Liver (tissue), 8 donors: ENCODE measurements at regions not wholly inside any gene's neighbourhood (a gene's known extent, or its start where the extent isn't known, plus 50 kb on each side); places are given as distances from the start of the nearest gene placed in this dataset.

Experiments
- DNase-seq: peaks from one replicate; pipeline ENCODE4 v3.0.0-alpha.2; 2017; ENCODE audit warnings: low spot score
- H3K27ac ChIP-seq, 2 donors: one replicate each; pipeline ENCODE4 v1.7.0; 2013; ENCODE audit warnings: inconsistent platforms in 2 of 2, low read length in 2 of 2, control low read depth in 1 of 2, low read depth in 1 of 2, mild to moderate bottlenecking in 1 of 2
- H3K27me3 ChIP-seq, 4 donors: one replicate each; pipeline versions ENCODE4 v1.6.1 to v1.7.0; 2013; ENCODE audit warnings: low read length in 3 of 4, inconsistent platforms in 1 of 4, mild to moderate bottlenecking in 1 of 4, moderate library complexity in 1 of 4; ENCODE audit not compliant: control insufficient read depth in 4 of 4, insufficient read depth in 4 of 4
- H3K36me3 ChIP-seq, 4 donors: one replicate each; pipeline versions ENCODE4 v1.6.1 to v1.7.0; 2013; ENCODE audit warnings: low read length in 3 of 4, mild to moderate bottlenecking in 3 of 4, low read depth in 1 of 4, moderate library complexity in 1 of 4; ENCODE audit not compliant: control insufficient read depth in 4 of 4, insufficient read depth in 3 of 4
- H3K4me1 ChIP-seq, 4 donors: one replicate each; pipeline versions ENCODE4 v1.6.1 to v1.7.0; 2013; ENCODE audit warnings: low read length in 3 of 4, mild to moderate bottlenecking in 3 of 4, moderate library complexity in 1 of 4; ENCODE audit not compliant: control insufficient read depth in 4 of 4, insufficient read depth in 4 of 4
- H3K4me3 ChIP-seq, 3 donors: one replicate each; pipeline versions ENCODE4 v1.6.1 to v1.7.0; 2013; ENCODE audit warnings: low read length in 3 of 3, control low read depth in 1 of 3, low read depth in 1 of 3, mild to moderate bottlenecking in 1 of 3
- H3K9ac ChIP-seq, 2 donors: one replicate each; pipeline ENCODE4 v1.7.0; 2013; ENCODE audit warnings: low read length in 2 of 2, mild to moderate bottlenecking in 2 of 2, moderate library complexity in 2 of 2, control low read depth in 1 of 2, low read depth in 1 of 2
- H3K9me3 ChIP-seq, 4 donors: one replicate each; pipeline versions ENCODE4 v1.6.1 to v1.7.0; 2013; ENCODE audit warnings: low read length in 3 of 4; ENCODE audit not compliant: control insufficient read depth in 4 of 4
- FOXA1 ChIP-seq: IDR thresholded peaks from 2 replicates; pipeline ENCODE4 v1.6.1; 2016; ENCODE audit warnings: antibody characterized with exemption
- FOXA2 ChIP-seq: IDR thresholded peaks from 2 replicates; pipeline ENCODE4 v1.6.1; 2016; ENCODE audit warnings: antibody characterized with exemption
- GABPA ChIP-seq, 2 donors: IDR thresholded peaks in 1 of 2; conservative IDR thresholded peaks in 1 of 2; 2 replicates each; pipeline ENCODE4 v1.6.1; 2016; ENCODE audit warnings: antibody characterized with exemption in 2 of 2, mild to moderate bottlenecking in 1 of 2, moderate library complexity in 1 of 2
- HNF4A ChIP-seq, 2 donors: conservative IDR thresholded peaks; 2 replicates each; pipeline ENCODE4 v1.6.1; 2016; ENCODE audit warnings: antibody characterized with exemption in 2 of 2, mild to moderate bottlenecking in 2 of 2
- HNF4G ChIP-seq: IDR thresholded peaks from 2 replicates; pipeline ENCODE4 v1.6.1; 2016; ENCODE audit warnings: antibody characterized with exemption
- JUND ChIP-seq, 2 donors: IDR thresholded peaks; 2 replicates each; pipeline ENCODE4 v1.6.1; 2016; ENCODE audit warnings: antibody characterized with exemption in 2 of 2
- NR2F2 ChIP-seq: IDR thresholded peaks from 2 replicates; pipeline ENCODE4 v1.6.1; 2016; ENCODE audit warnings: antibody characterized with exemption
- RAD21 ChIP-seq, 2 donors: IDR thresholded peaks; 2 replicates each; pipeline ENCODE4 v1.6.1; 2016; ENCODE audit warnings: antibody characterized with exemption in 2 of 2, mild to moderate bottlenecking in 2 of 2
- RXRA ChIP-seq, 2 donors: IDR thresholded peaks; 2 replicates each; pipeline ENCODE4 v1.6.1; 2017 to 2018; ENCODE audit warnings: antibody characterized with exemption in 2 of 2, mild to moderate bottlenecking in 1 of 2
- SP1 ChIP-seq: IDR thresholded peaks from 2 replicates; pipeline ENCODE4 v1.6.1; 2018; ENCODE audit warnings: antibody characterized with exemption, mild to moderate bottlenecking
- TAF1 ChIP-seq: conservative IDR thresholded peaks from 2 replicates; pipeline ENCODE4 v1.6.1; 2016; ENCODE audit warnings: antibody characterized with exemption, mild to moderate bottlenecking
- YY1 ChIP-seq: IDR thresholded peaks from 2 replicates; pipeline ENCODE4 v1.6.1; 2016; ENCODE audit warnings: antibody characterized with exemption, mild to moderate bottlenecking
- WGBS: extraction: QIAGEN DNeasy Blood & Tissue Kit; methylation state at CpG from one replicate; pipeline ENCODE4 v1.1.7; 2013; 5-methylcytosine and 5-hydroxymethylcytosine counted together
- TF ChIP-seq, protein P1 (sequence below): IDR thresholded peaks from 2 replicates; pipeline ENCODE4 v1.6.1; 2016; ENCODE audit warnings: antibody characterized with exemption, mild to moderate bottlenecking
- TF ChIP-seq, protein P2 (sequence below): fragments of 150-350 bp; IDR thresholded peaks from 2 replicates; pipeline ENCODE4 v1.5.1; 2017; ENCODE audit warnings: improper control_type of control experiment, low read depth, low read length; ENCODE audit not compliant: missing input control
- TF ChIP-seq, protein P3 (sequence below): IDR thresholded peaks from 2 replicates; pipeline ENCODE4 v1.6.1; 2016; ENCODE audit warnings: antibody characterized with exemption
- TF ChIP-seq, protein P4 (sequence below): IDR thresholded peaks from 2 replicates; pipeline ENCODE4 v1.6.1; 2016; ENCODE audit warnings: antibody characterized with exemption
- TF ChIP-seq, protein P5 (sequence below): IDR thresholded peaks from 2 replicates; pipeline ENCODE4 v1.6.1; 2016; ENCODE audit warnings: antibody characterized with exemption
- donor health status: healthy.
- donor health status: healthy.
- donor health status: healthy.
- donor health status: healthy.
- donor health status: healthy.

DNA sequence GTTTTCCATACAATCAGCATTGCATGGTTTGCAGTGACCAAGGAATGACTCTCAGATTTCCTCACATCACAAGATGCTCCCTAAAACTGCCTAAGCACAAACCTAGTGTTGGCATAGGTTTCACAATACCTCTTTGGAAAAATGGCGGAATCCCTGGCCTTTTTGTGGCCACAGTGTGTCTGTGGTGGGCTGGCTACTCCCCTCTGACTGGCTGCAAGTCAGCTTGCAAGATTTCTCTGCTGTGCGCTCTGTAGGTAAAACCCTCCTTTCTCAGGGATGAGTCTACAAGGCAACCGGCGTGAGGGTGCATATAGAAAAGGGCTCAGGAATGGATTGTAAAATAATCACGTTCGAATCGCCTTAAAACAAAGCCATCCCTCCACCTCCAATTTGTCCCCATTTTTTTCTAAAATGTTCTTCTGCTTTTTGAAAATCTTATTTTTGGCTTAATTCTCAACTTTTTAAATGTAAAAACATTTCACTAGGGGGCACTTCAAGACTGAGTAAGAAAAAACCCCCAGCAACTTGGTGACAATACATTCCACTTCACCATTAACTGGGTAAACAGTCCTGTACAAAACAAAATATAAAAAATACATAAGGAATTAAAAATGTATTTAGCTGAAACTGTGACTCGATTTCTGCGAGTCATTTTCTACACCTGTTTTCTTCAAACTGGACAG lies 235.6 kb downstream of the STIM2 start:
- no peak for DNase-seq
- no peaks in the 10 kb centered on the region for H3K36me3 ChIP-seq
- no peak overlapping the region for H3K4me3 ChIP-seq
- no peaks in the 10 kb centered on the region for H3K4me1 ChIP-seq
- no peak overlapping the region for H3K9ac ChIP-seq
- no peak overlapping the region for H3K27ac ChIP-seq
- H3K27me3 ChIP-seq: peaks cover 0 to 13% (median 0%) of the 10 kb centered on the region in 4 donors
- no peaks in the 10 kb centered on the region for H3K9me3 ChIP-seq
- WGBS: 78% methylated on average over 9 of the region's 9 CpGs
- TF ChIP-seq TAF1 (no peak), NR2F2 (no peak), RXRA (IDR thresholded peaks at IDR 0.05) (no peak), RAD21 (IDR thresholded peaks at IDR 0.05) (no peak), FOXA2 (no peak), HNF4G (no peak), JUND (IDR thresholded peaks at IDR 0.05) (no peak), FOXA1 (no peak), SP1 (no peak), YY1 (no peak), GABPA (IDR thresholded peaks at IDR 0.05 in 1 of 2, conservative IDR thresholded peaks at IDR 0.05 in 1 of 2) (no peak), HNF4A (conservative IDR thresholded peaks at IDR 0.05) (no peak)
- TF ChIP-seq, protein P1, sequence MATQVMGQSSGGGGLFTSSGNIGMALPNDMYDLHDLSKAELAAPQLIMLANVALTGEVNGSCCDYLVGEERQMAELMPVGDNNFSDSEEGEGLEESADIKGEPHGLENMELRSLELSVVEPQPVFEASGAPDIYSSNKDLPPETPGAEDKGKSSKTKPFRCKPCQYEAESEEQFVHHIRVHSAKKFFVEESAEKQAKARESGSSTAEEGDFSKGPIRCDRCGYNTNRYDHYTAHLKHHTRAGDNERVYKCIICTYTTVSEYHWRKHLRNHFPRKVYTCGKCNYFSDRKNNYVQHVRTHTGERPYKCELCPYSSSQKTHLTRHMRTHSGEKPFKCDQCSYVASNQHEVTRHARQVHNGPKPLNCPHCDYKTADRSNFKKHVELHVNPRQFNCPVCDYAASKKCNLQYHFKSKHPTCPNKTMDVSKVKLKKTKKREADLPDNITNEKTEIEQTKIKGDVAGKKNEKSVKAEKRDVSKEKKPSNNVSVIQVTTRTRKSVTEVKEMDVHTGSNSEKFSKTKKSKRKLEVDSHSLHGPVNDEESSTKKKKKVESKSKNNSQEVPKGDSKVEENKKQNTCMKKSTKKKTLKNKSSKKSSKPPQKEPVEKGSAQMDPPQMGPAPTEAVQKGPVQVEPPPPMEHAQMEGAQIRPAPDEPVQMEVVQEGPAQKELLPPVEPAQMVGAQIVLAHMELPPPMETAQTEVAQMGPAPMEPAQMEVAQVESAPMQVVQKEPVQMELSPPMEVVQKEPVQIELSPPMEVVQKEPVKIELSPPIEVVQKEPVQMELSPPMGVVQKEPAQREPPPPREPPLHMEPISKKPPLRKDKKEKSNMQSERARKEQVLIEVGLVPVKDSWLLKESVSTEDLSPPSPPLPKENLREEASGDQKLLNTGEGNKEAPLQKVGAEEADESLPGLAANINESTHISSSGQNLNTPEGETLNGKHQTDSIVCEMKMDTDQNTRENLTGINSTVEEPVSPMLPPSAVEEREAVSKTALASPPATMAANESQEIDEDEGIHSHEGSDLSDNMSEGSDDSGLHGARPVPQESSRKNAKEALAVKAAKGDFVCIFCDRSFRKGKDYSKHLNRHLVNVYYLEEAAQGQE: no peak
- TF ChIP-seq, protein P2, sequence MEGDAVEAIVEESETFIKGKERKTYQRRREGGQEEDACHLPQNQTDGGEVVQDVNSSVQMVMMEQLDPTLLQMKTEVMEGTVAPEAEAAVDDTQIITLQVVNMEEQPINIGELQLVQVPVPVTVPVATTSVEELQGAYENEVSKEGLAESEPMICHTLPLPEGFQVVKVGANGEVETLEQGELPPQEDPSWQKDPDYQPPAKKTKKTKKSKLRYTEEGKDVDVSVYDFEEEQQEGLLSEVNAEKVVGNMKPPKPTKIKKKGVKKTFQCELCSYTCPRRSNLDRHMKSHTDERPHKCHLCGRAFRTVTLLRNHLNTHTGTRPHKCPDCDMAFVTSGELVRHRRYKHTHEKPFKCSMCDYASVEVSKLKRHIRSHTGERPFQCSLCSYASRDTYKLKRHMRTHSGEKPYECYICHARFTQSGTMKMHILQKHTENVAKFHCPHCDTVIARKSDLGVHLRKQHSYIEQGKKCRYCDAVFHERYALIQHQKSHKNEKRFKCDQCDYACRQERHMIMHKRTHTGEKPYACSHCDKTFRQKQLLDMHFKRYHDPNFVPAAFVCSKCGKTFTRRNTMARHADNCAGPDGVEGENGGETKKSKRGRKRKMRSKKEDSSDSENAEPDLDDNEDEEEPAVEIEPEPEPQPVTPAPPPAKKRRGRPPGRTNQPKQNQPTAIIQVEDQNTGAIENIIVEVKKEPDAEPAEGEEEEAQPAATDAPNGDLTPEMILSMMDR: no peak
- TF ChIP-seq, protein P3, sequence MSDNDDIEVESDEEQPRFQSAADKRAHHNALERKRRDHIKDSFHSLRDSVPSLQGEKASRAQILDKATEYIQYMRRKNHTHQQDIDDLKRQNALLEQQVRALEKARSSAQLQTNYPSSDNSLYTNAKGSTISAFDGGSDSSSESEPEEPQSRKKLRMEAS: no peak
- TF ChIP-seq, protein P4, sequence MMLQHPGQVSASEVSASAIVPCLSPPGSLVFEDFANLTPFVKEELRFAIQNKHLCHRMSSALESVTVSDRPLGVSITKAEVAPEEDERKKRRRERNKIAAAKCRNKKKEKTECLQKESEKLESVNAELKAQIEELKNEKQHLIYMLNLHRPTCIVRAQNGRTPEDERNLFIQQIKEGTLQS: no peak
- TF ChIP-seq, protein P5, sequence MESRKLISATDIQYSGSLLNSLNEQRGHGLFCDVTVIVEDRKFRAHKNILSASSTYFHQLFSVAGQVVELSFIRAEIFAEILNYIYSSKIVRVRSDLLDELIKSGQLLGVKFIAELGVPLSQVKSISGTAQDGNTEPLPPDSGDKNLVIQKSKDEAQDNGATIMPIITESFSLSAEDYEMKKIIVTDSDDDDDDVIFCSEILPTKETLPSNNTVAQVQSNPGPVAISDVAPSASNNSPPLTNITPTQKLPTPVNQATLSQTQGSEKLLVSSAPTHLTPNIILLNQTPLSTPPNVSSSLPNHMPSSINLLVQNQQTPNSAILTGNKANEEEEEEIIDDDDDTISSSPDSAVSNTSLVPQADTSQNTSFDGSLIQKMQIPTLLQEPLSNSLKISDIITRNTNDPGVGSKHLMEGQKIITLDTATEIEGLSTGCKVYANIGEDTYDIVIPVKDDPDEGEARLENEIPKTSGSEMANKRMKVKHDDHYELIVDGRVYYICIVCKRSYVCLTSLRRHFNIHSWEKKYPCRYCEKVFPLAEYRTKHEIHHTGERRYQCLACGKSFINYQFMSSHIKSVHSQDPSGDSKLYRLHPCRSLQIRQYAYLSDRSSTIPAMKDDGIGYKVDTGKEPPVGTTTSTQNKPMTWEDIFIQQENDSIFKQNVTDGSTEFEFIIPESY: no peak
